Smooth muscle cell of the brain vasculature (primary cell): ENCODE measurements at regions not wholly inside any gene's neighbourhood (a gene's known extent, or its start where the extent isn't known, plus 50 kb on each side); places are given as distances from the start of the nearest gene placed in this dataset.

Experiments used
- DNase-seq: peaks from one replicate; pipeline ENCODE4 v3.0.0-alpha.2; 2012; ENCODE audit warnings: low read depth, low spot score

DNA sequence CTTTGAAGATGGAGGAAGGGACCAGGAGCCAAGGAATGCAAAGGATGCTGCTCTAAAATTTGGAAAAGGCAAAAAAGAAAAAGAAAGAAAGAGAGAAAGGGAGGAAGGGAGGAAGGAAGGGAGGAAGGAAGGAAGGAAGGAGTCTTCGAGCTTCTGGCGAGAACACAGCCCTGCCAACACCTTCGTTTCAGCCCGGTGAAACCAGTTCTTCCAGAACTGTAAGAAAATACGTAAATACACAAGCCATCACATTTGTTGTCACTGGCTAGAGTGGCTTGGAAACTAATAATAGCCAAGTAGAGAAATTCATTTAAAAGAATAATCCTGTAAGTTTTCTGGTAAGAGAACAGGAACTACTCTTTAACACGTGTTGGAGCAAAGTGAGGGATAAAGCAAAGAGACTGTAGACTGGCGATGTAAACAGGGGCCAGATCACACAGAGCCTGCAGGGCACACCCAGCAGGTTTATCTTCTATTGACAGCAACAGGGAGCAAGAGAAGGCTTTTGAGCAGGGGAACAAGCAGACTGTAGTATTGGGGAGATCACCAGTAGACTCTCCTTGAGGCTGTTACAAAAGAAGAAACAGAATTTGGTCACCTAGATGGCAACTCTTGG is 188.7 kb upstream of the MPHOSPH6 start:
- DNase-seq: no peak

DNA sequence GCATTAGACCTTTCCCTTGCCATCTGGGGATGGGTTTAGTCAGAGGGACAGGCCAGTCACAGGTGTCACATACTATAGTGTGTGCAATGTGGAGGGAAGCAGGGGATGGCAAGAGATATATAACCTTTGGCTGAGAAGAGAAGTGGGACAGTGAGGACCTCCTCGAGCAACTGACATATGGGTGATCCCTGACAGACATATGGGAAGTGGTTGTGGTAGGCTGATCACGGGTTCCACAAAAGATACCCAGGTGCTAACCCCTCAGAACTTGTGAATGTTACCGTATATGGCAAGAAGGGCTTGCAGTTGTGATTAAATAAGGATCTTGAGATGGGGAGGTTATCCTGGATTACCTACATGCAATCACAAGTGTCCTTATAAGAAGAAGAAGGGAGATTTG is 188.1 kb upstream of the MPHOSPH6 start:
- no peak for DNase-seq

DNA sequence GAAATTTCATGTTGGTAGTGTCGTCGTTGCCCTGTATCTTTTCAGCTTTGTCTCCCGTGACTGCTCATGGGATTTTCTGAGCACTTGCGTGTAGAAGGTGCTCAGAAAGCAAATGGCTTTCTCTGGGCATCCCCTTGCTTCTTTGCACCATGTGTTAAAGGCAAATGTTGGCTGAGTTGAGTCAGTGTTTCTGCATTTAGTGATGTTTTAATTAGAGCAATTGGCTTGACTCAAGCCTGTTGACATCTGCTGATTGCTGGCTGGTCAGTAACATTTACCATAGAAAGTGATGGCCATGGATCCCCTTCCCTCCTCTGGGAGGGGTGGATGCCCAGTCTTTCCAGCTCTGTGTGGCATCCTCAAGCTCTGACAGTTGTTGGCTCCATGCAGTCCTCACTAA is 187.2 kb upstream of the MPHOSPH6 start:
- no peak for DNase-seq

DNA sequence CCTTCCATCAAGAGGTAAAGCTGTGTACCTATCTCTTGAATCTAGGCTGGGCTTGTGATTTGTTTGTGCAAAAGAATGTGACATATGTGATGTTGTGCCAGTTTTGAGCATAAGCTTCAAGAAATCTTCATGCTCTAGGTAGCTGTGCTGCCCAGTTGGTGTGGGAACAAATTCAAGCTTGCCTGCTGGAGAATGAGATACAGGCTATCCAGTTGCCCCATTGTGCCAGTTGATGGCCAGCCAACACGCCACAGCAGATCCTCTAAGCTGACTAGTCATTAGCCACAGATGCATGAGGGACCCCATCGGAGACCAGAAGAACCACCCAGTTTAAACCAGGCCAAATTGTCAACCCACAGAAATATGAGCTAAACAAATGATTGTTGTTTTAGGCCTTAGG is 180.5 kb upstream of the MPHOSPH6 start:
- no peak for DNase-seq

DNA sequence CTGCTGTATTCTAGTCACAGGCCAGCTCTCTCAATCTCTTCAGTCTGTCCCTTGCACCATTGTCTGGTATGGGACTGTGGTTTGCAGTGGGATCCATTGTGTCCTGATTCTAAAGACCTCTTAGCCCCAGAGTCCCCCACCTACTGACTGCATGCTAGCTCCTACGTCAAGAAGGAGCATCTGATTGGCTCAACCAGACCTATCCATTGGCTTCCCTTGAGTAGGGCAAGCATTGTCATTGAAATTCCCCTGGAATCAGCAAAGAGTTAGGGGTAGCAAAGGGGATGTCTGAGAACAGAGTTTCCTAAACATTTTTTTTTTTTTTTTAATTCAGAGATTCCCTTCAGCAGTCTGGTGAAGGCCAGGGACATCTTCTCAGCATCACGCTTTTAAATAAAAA is 175.3 kb upstream of the MPHOSPH6 start:
- DNase-seq: no peak

DNA sequence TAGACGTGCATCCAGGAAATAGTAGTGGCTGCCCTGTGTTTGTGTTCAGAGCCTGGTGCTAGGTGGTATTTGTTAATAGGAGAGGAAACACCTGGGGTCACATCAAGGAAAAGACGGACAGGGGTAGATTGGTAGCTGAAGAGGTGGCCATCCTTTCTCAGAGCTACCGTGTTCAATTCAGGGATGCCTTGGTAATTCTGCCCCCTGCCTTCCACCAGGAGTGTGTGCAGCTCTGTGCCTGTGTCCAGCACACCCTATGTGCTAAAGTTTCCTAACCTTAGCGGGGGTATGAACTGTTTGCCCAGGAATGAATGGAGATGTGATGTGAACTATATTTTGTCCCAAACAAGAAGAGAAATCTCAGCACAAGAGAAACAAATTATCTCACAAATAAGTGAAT is 174.1 kb upstream of the MPHOSPH6 start:
- no peak for DNase-seq

DNA sequence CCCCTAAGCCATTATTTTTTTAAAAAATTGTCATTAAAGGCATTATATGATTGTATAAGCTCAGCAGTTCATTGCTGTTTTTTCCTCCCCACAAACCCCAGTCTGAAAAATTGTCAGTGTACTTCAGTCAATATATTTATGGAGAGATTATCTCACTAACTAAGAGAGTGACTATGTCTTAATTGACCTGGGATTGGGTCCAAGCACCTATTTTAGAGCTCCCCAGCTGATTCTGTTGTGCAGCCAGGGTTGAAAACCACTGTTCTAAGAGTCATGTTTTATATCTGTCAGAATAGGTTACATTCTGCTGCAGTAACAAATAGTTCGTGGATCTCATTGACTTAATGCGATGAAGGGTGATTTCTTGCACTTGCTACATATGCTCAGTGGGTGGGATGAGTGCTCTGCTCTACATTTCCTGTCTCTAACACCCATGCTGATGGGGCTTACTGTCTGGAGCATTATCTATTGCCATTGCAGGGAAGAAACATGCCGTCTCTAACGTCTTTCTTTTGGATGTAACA is 171.2 kb upstream of the MPHOSPH6 start:
- no peak for DNase-seq

DNA sequence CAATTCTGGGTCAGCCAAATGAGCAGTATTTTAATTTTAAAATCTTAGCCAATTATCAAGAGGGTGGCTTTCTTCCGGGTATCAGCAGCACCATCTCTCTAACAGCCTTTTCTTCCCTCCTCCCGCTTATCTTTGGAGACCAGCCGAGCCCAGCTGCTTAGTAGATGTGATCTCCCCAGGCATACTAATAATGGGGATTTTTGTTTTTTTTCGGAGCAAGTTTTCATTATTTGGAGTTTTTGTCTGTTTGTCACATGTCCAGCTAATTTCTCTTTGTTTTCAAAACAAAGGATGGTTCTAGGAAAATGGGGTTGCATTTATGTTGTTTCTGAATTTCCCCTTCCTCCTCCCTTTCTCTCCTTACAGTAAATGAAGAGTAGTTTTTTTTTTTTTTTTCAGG is 170.5 kb upstream of the MPHOSPH6 start:
- no peak for DNase-seq

DNA sequence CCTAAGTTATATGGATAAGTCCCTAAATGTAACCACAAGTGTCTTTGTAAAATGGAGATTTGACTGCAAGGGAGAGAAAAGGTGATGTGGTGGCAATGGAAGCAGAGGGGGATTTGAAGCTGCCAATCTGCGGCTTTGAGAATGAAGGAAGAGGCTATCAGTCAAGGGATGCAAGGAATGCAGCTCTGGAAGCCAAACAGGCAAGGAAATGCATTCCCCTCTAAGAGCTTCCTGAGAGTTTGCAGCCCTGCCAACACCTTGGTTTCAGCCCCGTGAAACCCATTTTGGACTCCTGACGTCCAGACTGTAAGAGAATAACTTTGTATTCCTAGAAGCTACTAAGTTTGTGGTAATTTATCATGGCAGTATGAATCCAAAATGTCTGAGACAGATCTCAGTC is 167.3 kb upstream of the MPHOSPH6 start:
- no peak for DNase-seq

DNA sequence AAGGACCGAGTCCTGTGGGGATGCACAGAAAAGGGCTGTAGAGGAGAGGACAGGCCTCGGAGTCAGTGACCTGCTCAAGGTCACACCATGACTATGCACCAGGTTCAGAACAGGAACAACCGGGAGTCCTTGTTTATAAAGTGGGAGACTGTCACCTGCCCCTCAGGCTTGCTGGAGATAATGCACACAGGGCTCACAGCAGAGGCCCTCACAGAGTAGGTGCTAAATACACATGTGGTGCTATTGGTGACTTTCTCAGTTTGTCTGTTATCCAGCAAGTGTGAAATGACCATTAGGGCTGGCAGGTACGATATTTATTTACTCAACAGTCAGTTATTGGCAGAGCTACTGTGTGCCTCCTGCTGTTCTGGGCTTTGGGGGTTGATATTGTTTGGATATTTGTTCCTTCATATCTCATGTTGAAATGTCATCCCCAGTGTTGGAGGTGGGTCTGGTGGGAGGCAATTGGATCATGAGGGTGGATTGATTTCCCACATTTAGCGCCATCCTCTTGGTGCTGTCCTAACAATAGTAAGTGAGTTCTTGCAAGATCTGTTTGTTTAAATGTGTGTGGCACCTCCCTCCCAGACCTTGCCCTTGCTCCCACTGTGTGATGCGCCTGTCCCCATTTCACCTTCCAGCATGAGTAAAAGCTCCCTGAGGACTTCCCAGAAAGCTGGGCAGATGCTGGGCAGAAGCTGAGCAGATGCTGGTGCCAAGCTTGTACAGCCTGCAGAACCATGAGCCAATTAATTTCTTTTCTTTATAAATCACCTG is 162.1 kb upstream of the MPHOSPH6 start:
- no peak for DNase-seq

DNA sequence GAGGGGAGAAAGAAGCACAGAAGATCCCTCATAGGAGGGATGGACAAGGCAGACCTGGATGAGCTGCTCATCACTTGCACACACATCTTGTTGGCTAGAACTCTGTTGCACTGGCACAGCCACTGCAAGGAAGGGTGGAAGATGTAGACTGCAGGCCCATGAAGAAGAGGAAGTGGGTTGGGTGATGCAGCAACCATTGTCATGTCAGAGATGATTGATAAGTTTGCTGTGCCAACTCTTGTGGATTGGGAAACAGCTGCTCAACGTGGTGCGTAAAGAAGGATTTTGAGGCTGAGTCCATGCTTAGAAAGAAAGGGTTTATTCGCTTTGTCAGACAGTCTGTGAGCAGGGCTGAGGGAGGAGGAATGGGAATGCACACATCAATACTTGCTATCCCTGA is 161.4 kb upstream of the MPHOSPH6 start:
- no peak for DNase-seq

DNA sequence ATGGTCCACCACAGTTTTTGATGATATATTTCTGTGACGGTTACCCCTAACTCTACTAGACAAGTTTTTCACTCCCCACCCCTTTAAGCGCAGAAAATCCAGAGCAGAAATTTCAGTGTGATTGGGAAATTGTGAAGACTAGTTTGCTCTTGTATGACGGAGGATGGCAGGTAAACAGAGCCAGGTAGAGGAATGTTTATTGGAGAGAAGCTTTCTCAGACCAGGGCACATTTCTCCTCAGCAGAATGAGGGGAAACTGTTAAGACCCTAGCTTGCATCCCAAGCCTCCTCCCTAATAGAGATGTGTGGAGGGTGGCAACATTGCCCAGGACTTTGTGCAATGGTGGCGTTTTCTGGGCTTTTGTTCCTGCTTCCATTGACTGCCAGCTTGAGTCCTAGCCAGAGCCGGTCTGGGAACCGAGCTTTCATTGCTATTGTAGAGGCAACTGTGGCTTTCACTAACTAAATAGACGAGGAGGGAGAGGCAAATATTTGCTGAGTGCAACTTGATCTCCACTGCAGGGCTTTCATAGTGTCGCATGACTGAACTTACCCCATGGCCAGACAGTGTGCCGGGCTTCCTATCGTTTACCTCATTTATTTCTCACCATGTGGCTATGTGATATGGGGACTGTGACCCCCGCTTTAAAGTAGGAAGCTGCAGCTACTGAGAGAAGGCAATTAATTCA is 159.6 kb upstream of the MPHOSPH6 start:
- no peak for DNase-seq

DNA sequence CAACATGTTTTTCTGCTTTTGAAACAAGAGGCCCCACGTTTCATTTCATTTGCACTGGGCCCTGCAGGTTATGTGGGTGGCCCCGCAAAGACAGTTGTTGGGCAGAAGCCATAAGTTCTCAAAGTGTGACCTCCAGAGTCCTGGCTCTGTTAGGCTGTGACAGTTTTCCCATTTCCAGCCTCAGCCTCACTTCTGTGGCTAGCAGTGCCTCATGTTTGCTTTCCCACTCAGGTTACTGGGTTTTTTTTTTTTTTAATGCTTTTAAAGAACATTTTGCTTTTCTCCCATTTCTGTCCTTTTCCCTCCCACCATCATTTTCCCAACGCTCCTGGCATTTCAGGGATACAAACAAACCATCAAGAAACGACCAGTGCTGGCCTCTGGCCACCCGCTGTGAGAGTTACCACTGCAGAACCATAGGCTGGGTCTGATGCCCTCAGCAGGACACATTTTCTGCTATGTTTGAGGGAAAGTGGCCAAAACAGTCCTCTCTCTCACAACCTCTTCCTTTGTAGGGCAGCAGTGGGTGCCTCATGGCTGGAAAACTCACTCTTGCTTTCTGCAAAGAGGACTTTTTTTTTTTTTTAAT is 159.0 kb upstream of the MPHOSPH6 start:
- DNase-seq: no peak

DNA sequence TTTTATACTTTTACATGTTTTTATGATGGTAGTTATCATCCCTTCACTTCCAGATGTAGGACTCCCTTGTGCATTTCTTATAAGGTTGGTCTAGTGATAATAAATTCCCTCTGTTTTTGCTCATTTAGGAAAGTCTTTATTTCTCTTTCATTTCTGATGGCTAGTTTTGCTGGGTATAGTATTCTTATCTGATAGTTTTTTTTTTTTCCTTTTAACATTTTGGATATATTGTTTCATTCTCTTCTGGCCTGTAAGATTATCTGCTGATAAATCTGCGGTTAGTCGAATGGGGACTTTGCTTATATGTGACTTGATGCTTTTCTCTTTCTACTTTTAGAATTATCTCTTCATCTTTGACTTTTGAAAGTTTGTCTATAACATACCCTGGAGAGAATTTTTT is 153.1 kb upstream of the MPHOSPH6 start:
- no peak for DNase-seq

DNA sequence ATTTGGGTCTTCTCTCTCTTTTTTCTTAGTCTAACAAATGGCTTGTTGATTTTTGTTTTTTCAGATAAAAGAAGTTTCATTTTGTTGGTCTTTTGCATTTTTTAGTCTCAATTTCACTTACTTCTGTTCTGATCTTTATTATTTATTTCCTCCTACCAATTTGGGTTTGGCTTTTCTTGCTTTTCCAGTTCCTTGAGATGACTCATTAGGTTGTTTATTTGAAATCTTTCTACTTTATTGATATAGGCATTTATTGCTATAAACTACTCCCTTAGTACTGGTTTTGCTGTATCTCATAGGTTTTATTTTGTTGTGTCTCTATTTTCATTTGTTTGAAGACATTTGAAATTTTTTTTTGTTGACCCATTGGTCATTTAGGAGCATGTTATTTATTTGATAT is 152.2 kb upstream of the MPHOSPH6 start:
- DNase-seq: no peak

DNA sequence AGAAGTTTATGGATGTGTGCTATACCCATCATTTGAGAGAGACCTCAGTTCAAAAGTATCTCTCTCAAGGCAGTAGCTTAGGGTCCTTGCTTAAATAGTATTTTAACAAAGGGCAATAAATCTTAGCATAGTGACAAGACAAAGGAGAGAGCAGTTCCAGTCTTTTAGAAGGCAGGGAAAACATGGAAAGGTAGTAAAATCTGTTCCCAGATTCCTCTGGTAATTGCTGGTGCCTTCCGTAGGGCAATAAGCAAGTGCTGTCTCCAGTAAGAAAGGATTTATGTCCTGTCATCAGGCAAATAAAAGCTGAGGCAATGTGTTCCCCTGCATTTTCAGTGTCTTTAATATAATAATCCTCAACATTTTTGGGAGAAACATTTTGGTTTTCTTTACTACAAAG is 149.0 kb upstream of the MPHOSPH6 start:
- no peak for DNase-seq

DNA sequence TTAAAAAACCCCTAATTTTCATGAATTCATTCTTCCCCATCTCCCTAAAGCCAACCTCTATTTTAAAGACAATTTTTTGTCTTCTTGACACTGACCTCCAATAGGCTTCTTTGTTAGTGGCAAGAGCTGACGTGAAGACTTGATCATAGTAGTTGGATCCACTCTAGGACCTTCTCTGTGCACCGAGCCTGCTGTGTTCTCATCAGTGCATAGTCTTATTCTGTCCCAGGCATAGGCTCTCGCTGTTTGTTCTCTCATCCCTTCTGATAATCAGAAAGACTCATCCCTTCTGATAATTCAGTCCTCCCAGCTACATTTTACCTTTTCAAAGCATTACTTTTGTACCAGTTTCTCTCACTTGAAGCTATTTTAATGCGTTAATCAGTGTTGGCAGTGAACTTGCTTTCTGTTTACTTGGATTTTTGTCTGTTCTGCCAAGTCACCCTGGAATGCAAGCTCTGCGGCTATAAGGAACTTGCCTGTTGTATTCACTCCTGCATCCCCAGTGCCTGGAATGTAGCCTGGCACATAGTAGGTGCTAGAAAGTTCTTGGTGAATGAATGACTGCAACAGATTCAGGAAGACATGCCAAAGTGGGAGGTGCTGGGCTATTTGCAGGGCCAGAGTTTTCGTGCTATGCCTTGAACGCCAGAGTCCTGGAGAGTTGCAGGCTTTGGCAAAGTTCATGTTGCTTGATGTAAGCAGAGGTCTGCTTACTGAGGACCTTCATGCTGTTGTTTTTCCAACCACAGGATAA is 147.6 kb upstream of the MPHOSPH6 start:
- DNase-seq: no peak

DNA sequence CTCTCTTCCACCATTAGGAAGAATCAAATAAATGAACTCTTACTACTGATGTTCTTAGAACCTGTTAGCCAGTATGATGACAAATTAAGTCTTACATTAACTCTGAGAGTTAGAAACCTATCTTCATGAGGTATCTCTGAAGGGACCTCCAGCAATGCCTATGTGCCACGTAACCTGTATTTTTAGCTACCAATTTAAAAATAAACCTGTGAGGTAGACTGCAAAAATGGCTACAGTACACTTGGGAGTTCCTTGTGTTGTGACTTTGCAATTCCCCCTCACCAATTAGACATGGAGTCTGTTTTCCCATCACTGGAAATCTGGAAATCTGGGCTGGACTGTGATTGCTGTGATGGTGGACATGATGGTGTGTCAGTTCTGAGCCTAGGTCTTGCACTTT is 143.7 kb upstream of the MPHOSPH6 start:
- no peak for DNase-seq

DNA sequence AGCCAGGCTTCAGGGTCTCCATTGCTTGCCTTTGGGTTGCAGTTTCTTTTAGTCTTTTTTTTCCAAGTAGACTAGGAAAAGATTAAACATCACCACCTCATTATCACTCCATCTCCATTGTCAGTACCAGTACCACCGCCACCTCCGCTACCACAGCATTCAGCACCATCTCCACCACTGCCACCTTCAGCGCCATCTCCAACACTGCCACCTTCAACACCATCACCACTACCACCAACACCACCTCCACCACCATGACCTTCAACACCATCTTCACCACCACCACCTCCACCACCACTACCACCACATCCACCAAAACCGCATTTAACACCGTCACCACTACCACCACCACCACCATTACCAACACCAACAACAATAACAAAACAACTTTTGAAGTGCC is 141.5 kb upstream of the MPHOSPH6 start:
- no peak for DNase-seq

DNA sequence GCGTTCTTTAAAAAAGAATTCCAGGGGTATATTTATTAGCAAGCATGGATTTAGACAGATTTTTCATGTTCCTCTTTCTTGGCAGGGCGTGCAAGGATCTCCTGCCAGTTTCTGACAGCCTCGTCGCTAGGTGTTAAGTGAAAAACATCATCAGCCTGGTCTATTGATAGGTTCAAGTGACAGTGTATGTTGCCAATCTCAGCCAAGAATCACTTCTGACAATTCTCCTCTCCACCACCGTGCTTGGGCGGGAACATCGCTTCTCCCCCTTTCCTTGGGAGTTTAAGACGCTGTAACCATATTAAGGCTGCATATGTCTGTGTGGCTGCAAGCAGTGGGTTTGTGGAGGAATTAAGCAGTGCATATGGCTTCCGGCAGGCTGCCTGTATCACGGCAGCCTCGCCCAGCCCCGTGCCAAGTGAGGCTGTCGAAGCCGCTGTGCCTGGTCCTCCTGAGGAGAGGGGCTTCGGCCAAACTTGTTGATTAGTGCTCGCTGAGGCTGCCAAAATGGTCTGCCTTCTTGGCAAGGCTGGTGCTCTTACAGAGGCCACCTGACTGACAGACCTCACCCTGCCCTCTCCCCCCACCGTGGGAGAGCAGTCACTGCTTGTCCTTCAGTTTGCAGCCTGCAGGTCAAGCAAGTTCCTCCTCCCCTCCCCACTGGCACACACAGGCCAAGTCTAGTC is 132.2 kb upstream of the MPHOSPH6 start:
- DNase-seq: no peak

DNA sequence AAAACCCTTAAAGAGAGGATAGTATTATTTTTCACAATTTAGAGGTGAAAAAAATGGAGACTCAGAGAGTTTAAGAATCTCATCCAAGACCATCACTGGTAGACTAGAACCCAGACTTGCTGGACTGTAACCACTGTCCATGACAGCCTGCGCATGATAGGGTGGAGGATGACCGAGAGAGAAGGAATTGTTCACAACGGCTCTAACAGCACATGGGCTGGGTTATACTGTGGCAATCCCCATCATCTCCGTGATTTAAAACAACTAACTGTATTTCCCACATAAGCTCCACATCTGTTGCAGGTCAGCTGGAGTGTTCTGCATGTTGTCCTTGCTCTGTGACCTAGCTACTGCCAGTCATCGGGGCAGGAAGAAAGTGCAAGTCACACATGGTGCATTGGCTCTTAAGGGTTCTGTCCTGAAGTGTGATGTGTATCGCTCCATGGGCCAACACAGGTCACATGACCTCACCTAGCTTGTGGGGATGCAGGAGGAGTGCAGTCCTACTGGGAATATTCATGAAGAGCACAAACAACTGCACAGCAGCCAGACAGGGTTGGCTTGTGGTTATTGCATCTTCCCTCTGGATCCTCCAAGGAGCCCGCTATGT is 131.2 kb upstream of the MPHOSPH6 start:
- no peak for DNase-seq
